Left lung (tissue), 4 donors: ENCODE measurements at regions not wholly inside any gene's neighbourhood (a gene's known extent, or its start where the extent isn't known, plus 50 kb on each side); places are given as distances from the start of the nearest gene placed in this dataset.

Experiments used
- ATAC-seq: fragments of 200-7000 bp; cut with Tn5 transposase; one replicate; pipeline ENCODE4 v1.9.1; 2020; ENCODE audit warnings: moderate library complexity
- DNase-seq, 4 donors: peaks; one replicate each; pipeline ENCODE4 v3.0.0-alpha.2; 2013 to 2020
- H3K27ac ChIP-seq, 2 donors: fragments of 200-600 bp; sonication (generic) in 1 of 2; one replicate each; pipeline versions ENCODE4 v1.5.0 to v1.8.0; 2020 to 2021
- H3K27me3 ChIP-seq, 2 donors: fragments of 200-600 bp; sonication (generic) in 1 of 2; one replicate each; pipeline versions ENCODE4 v1.5.0 to v1.8.0; 2020 to 2021
- H3K36me3 ChIP-seq, 2 donors: fragments of 200-600 bp; sonication (generic) in 1 of 2; one replicate each; pipeline versions ENCODE4 v1.5.0 to v1.8.0; 2020 to 2021
- H3K4me1 ChIP-seq, 2 donors: fragments of 200-600 bp; one replicate each; pipeline ENCODE4 v1.8.0; 2021
- H3K4me3 ChIP-seq, 2 donors: fragments of 200-600 bp; sonication (generic) in 1 of 2; one replicate each; pipeline versions ENCODE4 v1.5.0 to v1.8.0; 2020 to 2021; ENCODE audit warnings: mild to moderate bottlenecking in 1 of 2
- H3K9me3 ChIP-seq, 2 donors: fragments of 200-600 bp; sonication (generic) in 1 of 2; one replicate each; pipeline versions ENCODE4 v1.5.0 to v1.8.0; 2020 to 2021
- intact Hi-C, 2 donors: fragments of 100-400 bp; cut with DNase I; formaldehyde crosslinking; loops; one replicate each; pipeline versions ENCODE4 v1.11.2 to v1.14.2; 2022
- TF ChIP-seq, protein P1 (sequence below), 2 donors: fragments of 200-600 bp; sonication (generic) in 1 of 2; IDR thresholded peaks; one replicate each; pipeline versions ENCODE4 v1.5.0 to v1.8.0; 2021; ENCODE audit warnings: antibody characterized with exemption in 2 of 2
- donor health status: DM: no; HTN: yes; CAD: no.
- donor health status: DM: no; HTN: no; CAD: no.

DNA sequence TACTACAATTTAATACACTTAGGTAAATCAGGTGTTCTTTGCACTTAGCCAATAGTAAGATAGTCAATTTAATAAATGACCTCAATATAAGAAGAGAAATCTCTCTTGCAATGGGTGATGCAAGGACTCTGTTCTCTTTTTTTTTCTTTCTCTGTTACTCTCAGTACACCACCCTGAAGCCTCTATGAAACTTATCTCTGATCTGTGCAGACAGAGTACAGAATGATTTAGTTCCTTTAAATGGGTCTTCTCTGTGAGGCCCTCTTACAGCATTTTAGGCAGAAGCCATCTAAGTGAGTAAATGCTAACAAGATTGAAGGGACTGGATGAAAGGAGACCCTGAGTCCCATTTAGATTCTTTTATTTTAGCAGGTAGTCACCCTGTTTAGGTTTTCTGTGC is 312.8 kb downstream of the RFPL4B start:
- no peak for DNase-seq
- Histone ChIP-seq H3K27me3 (no peaks in the 10 kb centered on the region), H3K27ac (no peak overlapping the region), H3K4me1 (no peaks in the 10 kb centered on the region), H3K9me3 (no peaks in the 10 kb centered on the region), H3K4me3 (no peak overlapping the region), H3K36me3 (no peaks in the 10 kb centered on the region)
- intact Hi-C loops = no loop called here
- TF ChIP-seq, protein P1, sequence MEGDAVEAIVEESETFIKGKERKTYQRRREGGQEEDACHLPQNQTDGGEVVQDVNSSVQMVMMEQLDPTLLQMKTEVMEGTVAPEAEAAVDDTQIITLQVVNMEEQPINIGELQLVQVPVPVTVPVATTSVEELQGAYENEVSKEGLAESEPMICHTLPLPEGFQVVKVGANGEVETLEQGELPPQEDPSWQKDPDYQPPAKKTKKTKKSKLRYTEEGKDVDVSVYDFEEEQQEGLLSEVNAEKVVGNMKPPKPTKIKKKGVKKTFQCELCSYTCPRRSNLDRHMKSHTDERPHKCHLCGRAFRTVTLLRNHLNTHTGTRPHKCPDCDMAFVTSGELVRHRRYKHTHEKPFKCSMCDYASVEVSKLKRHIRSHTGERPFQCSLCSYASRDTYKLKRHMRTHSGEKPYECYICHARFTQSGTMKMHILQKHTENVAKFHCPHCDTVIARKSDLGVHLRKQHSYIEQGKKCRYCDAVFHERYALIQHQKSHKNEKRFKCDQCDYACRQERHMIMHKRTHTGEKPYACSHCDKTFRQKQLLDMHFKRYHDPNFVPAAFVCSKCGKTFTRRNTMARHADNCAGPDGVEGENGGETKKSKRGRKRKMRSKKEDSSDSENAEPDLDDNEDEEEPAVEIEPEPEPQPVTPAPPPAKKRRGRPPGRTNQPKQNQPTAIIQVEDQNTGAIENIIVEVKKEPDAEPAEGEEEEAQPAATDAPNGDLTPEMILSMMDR (IDR thresholded peaks at IDR 0.05) = no peak
- no peak for ATAC-seq

DNA sequence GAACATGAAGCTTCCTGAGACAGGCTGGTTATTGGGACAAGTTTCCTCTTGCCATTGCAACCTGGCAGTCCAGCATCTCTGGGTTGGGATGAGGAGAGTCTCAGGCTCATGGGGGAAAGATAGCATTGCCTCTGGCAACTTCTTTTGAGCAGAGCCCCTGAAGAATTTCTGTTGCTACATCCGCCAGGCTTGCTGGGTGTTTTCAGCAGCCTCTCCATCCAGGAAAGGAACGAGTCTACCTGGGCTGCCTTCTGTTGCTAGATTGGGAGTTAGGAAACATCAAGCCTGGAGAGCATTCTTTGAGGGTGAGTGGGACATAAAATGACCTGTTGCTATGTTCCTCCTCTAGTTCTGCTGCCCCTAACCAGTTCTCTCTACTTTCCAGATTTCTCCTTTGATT is 313.5 kb downstream of the RFPL4B start:
- H3K36me3 ChIP-seq = no peaks in the 10 kb centered on the region
- no peak overlapping the region for H3K4me3 ChIP-seq
- no peak for ATAC-seq
- DNase-seq = no peak
- intact Hi-C loops = no loop called here
- TF ChIP-seq, protein P1 (IDR thresholded peaks at IDR 0.05) = no peak
- H3K4me1 ChIP-seq = no peaks in the 10 kb centered on the region
- H3K9me3 ChIP-seq = no peaks in the 10 kb centered on the region
- no peak overlapping the region for H3K27ac ChIP-seq
- H3K27me3 ChIP-seq = no peaks in the 10 kb centered on the region

DNA sequence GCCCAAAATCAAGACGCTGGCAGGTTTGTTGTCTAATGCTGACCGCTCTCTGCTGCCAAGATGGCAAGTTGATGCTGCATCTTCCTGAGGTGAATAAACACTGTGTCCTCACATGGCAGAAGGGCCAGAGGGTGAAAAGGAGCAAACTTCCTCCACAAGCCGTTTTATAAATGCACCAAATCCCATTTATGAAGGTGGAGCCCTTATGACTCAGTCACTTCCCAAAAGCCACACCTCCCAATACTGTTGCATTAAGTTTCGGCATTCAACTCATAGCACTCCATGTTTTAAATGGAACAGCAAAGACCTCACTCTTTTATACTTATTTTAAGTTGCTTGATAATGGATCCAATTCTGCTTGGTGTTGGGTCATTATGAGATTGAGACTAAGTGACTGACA is 316.6 kb downstream of the RFPL4B start:
- intact Hi-C loops = no loop called here
- no peaks in the 10 kb centered on the region for H3K9me3 ChIP-seq
- no peaks in the 10 kb centered on the region for H3K36me3 ChIP-seq

DNA sequence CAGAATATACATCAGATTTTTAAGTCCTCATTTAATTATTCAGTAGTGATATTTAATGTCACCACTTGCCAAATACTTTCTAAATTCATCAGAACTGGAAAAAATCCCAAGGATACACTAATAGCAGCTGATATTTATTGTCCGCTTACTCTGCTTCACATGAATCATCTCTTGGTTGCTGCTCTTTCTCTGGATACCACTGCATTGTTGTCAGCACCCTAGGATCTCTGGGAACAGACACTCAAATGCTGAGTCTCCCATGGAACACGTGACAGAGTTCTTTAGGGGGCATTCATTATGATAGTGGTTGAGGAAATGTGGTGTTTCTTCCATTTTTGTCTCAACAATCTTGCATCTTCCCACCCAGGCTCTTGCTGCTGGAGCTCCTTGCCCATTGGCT is 318.0 kb downstream of the RFPL4B start:
- Histone ChIP-seq H3K36me3 (no peaks in the 10 kb centered on the region), H3K4me3 (no peak overlapping the region), H3K4me1 (no peaks in the 10 kb centered on the region), H3K27ac (no peak overlapping the region), H3K27me3 (no peaks in the 10 kb centered on the region), H3K9me3 (no peaks in the 10 kb centered on the region)
- intact Hi-C loops = no loop called here
- no peak for ATAC-seq
- TF ChIP-seq, protein P1 (IDR thresholded peaks at IDR 0.05) = no peak
- DNase-seq = no peak

More for the DNA sequence above, 316.6 kb downstream of the RFPL4B start:
- TF ChIP-seq, protein P1 (IDR thresholded peaks at IDR 0.05) = no peak
- DNase-seq (no peak), ATAC-seq (no peak)
- Histone ChIP-seq H3K27me3 (no peaks in the 10 kb centered on the region), H3K4me1 (no peaks in the 10 kb centered on the region), H3K4me3 (no peak overlapping the region), H3K27ac (no peak overlapping the region)

DNA sequence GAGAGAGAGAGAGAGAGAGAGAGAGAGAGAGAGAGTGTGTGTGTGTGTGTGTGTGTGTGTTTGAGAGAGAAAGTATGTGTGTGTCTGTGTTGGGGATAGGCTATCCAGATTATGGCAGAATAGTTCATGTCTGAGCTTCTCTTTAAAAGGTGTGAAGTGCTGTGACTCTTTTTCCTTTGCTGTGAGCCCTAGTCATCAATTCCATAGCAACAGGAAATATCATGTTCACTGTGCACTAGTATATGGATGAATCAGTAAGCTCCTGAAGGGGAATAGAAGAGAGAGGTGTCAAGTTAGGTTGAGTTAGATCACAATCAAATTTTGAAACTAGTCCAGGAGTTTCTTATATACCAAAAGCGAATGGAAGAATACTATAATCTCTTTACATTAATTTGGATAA is 318.7 kb downstream of the RFPL4B start:
- TF ChIP-seq, protein P1 (IDR thresholded peaks at IDR 0.05) = no peak
- no peak for ATAC-seq
- no peak overlapping the region for H3K4me3 ChIP-seq
- H3K27ac ChIP-seq = no peak overlapping the region
- no peaks in the 10 kb centered on the region for H3K9me3 ChIP-seq
- DNase-seq = no peak
- no peaks in the 10 kb centered on the region for H3K36me3 ChIP-seq
- no peaks in the 10 kb centered on the region for H3K4me1 ChIP-seq
- H3K27me3 ChIP-seq = no peaks in the 10 kb centered on the region
- intact Hi-C loops = no loop called here
